ENCODE measurements at regions not wholly inside any gene's neighbourhood (a gene's known extent, or its start where the extent isn't known, plus 50 kb on each side); places are given as distances from the start of the nearest gene placed in this dataset.

DNA sequence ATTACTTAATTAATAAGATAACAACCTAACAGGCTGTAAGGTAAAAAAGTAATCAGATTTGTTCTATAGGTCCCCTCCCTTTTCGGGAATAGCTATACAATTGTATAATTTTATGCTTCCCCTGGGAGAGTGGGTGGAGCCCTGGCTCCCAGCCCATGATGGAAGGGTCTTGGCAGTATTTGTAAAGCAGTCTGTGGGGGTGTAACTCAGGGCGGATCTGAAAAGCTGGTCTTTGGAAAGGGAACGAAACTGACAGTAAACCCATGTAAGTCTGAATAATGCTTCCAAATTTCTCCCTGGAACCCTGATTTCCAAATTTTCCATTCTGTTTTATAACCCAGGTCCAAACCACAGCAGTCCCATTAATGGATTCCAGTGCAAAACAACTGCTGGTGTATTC, 110.4 kb downstream of the DAD1 start:
- no peak for DNase-seq (ENCODE audit: low read depth)

DNA sequence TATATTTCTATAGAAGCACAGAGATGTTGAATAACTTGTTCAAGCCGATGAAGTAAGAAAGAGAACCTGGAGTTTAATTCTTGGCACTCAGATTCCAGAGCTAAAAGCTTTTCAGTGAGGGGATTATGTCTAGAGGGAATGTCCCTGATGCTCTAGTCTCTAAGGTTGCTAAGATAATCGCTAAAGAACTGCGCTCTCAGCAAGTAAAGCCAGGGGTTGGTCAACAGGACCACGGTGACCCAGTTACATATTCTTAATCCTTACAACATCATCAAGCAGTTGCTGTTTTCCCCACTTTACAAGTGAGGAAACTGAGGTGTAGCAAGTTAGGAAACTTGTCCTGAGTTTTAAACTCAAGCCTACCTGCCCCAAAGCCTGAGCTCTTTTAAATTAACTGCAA, 110.8 kb downstream of the DAD1 start:
- DNase-seq (ENCODE audit: low read depth), result no peak

DNA sequence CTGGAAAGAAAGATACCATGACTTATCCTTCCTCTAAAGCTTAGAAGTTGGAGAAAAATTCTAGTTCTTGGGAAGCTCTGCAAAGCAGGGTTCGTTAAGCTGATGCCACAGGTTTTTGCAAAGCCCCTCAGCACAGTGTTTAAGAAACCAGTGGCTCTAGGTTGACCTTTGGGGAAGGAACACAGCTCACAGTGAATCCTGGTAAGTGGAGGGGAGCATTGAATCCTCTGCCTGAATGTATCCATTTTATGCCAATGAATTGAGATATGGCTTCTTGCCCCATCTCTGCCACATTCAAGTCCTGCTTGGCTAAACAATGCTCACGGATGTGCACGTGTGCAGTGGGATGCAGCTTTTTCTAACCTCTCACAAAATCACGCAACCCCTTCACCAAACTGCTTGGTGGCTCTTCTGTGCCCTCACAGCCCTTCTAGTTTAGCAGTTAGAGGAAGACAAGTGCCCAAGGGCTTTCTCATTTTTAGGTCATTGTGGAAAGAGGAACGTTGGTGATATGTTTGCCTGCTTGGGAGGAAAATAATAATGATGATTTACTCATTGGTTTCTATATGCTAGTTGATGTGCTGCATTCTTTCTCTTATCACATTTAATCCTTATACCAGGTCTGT, 111.3 kb downstream of the DAD1 start:
- no peak for DNase-seq (ENCODE audit: low read depth)

DNA sequence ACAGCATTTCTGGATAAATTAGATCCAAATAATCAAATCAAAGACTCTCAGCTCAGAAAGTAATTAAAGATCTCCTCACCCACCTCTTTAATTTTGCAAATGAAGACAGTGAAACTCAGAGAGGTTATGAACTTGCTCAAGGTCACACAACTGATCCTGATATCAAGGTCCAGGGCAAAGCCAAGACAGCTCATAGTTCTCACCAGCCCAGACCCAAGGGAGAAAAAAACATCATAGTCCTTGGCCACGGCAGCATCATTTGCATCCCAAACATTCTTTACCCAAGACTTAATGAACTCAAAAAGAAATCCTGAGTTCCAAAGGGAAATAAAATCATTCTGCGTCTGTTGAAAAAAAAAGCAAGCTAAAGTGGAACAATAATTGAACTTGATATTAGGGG, 112.1 kb downstream of the DAD1 start:
- no peak for DNase-seq (ENCODE audit: low read depth)

DNA sequence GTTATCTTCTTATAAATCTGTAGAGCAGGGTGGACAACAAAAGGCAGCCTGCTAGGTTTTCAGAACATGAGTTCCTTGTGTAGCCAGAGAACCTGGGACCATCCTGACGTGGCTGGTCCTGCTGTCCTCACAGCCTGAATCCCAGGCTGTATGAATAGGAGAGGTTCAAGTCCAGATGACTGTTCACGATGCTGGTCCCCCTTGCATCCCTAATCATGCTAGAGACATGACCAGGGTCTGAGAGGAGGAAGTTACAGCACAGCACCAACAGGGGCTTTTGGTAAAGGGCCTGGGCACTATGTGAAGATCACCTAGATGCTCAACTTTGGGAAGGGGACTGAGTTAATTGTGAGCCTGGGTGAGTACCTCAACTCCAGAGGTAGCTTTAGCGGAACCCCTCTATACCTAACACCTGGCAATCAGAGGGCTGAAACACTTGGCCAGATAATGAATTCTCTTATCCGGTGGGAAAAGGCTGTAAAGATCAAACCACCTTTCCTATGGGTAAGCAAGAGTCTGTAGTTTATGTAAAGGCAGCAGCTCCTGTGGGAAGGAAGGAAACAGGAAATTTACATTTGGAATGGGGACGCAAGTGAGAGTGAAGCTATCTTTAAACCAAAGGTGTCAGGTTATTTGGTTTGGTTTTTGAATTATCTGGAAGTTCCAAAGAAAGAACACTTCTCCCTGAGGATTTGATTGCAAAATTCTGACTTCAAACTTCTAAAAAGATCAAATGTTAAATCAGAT, 112.8 kb downstream of the DAD1 start:
- no peak for DNase-seq (ENCODE audit: low read depth)

GRCh38 chr14:22475381-22475780, 113.6 kb downstream of the DAD1 start:
- DNase-seq (ENCODE audit: low read depth), result no peak

- peak; percentile 79 for DNase-seq (ENCODE audit: low read depth)
These were observed 114.2 kb downstream of the DAD1 start for GRCh38 chr14:22474730-22475351.

DNA sequence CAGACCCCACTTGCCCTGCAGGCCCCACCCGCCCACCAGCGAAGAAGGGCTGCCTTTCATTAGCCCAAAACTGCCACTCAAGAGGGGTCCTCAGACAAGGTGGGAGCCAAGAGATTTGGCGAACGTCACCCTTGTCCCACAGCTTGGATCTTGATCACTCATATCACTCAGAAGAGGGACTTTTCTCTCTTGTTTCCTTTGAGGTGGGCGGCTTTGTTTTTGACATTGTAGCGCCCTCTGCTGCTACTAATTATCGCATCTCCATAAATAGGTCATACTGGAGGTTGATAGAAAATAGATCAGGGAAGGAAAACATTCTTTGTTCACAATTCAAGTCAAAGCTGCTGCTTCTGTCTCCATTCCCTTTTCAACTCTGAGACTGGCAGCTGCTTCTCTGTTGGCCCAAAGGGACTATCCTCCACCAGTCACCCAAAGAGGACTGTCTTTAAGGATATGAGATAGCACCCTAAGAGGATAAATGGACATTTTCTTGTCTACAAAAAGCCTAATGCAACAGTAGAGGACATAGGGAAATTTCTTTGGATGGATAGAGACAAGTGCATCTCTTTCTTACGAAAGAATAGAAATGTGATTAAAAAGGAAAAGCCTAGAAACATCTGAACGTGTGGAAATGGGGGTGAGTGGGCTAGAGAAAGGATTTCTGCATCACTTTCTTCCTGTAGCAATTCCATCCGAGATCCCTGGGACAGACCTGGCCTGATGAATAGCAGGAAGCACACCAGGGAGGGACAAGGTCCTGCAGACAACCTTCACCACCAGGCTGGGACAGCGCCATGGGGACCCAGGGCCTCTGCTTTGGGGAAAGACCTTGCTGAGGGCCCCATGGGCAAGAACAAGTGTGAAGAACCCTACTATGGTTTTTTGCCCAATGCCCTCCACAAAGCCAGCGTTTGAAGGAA, 115.8 kb downstream of the DAD1 start:
- peak; percentile 81 for DNase-seq (ENCODE audit: low read depth)

DNA sequence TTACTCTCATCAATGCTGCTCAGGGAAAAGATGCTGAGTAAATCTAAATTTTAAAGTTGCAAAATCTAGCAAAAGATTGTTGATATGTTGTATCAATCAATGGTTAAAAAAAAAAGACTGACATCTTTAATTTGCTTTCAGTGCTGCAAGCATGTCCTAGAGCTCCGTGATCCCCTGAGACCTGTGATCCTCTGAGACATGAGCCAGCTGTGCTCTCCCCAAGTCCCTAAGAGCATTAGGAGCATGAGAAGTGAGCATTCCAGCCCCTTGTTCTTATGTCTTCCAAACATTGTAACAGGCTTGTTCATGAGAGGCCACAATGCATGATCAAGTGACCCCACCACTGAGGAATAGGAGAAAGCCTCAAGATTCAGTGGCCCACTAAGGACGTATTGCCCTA, 116.6 kb downstream of the DAD1 start:
- no peak for DNase-seq (ENCODE audit: low read depth)

- DNase-seq (ENCODE audit: low read depth), result peak; percentile 11
These were observed 117.4 kb downstream of the DAD1 start for GRCh38 chr14:22471545-22472121.

DNA sequence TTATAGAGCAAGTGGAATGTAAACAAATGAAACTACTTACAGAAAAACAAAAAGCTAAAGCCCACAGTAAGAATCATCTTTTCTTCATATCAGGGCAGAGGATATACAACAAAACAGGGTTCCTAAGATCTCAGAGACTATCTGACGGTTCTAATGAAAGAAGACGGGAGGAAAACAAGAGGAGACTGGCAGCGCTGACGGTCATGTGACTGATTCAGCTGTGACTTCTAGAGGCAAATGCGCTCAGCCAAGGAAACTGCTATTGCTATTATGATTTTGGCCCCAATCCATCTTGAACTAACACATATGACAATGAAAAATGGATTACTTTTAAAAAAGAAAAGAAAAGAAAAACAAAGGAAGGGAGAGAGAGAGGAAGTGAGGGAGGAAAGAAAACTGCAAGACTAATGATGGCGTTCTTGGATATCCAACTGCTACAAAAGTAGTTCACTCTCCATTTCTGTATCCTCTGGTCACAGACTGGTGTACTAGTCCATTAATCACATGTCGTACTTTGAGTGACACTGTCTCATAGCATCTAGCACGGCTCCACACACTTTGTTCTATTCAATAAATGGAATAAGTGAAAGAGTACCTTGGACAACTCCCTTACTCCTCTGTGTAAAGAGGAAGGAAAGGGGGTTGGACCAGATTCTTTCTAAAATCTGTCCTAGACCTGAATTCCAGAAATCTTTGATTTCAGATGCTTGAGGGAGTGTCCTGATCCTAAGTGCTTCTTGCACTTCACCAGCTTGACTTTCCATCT, 119.3 kb downstream of the DAD1 start:
- DNase-seq (ENCODE audit: low read depth), result no peak

DNA sequence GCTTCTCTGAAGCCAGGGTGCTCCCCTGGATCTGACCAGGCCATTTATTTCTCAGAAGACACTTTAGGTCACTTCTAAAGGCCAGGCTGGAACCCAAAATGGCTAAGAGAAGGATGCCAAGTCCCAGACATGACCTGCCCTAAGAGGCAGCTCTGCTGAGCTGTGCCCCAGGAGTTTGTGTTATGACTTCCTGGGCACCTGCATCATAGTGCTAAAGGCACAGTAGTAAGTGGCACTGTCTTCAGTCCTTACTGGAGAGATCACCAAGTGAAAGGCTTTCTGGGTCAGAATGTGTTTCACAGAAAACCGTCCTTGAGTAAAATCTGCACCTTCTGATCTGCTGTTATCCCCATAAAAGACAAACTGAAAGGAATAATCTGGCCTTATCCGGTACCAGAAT, 120.2 kb downstream of the DAD1 start:
- DNase-seq (ENCODE audit: low read depth), result no peak

DNA sequence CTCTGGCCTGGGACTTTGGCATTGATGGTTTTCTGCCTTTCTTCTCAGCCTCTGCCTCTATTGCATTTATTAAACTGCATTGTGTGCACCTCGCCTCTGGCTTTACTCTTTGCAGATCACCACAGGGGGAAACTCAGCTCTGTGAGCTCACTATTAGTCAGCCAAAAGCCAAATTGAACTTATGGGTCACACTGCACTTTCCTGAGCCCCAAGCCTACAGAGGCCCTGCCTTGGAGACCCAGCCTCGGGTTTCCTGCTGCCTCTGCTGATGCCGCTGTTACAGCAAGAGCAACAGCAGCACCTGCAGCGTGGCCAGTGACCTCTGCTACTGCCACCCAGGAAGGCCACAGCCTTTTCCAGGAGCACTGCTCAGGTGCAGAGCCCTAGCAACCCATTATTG, 122.5 kb downstream of the DAD1 start:
- peak; percentile 89 for DNase-seq (ENCODE audit: low read depth)

DNA sequence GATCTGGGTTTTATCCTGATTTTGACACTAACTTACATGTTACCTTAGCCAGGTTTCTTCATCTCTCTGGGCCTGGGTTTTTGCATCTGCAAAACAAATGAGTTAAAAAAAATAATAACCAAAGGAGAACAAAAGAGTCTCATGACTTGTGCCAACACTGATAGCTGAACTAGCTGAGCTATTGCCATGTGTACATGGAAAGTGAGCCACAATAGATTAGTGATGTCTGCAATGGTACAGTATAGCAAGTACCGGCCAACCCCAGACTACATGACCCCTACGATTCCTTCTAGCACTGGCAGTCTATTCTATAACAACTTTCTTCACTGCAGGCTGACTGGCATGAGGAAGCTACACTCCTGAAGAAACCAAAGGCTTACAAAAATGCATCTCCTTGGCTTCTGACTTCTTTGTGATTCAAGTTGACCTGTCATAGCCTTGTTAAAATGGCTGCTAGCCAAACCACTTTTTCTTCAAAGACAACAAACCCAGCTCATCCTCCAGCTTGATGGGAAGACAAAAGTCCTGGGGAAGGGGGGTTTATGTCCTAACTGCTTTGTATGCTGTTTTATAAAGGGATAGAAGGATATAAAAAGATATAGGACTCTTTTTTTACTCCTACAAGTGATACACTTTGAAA, 123.7 kb downstream of the DAD1 start:
- peak; percentile 67 for DNase-seq (ENCODE audit: low read depth)

DNA sequence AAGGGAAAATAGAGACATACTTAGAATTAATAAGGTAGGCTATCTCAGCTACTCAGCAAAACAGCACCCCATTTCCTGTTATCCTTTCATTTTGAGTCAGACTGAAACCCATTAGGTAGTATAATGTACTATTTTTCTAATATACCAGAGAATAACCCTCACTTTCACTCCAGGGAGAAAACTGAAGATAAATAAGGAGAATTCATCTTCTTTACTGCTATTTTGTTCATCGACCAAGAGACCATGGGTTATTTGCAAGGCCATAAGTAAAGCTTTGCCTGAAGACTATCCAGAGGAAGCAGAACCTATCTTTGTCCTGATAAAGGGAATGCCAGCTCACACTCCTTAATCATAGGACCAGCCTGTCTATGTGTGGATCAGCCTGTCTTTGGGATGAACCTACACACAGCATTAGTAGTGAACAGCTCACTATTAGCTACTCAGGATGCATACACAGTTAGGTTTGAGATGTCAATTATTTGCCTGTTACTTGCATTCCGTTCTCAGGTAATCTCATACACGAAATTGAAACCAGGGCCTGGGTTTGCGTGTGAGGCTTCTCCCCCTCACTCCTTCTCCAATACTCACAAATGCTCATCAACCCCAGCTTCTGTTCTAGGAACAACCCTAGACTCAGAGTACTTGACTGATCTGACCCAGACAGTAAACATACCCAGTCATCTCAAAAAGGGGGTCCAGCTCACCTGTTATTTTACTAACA, 124.4 kb downstream of the DAD1 start:
- no peak for DNase-seq (ENCODE audit: low read depth)

GRCh38 chr14:22463763-22464173, 125.3 kb downstream of the DAD1 start:
- DNase-seq (ENCODE audit: low read depth), result no peak

DNA sequence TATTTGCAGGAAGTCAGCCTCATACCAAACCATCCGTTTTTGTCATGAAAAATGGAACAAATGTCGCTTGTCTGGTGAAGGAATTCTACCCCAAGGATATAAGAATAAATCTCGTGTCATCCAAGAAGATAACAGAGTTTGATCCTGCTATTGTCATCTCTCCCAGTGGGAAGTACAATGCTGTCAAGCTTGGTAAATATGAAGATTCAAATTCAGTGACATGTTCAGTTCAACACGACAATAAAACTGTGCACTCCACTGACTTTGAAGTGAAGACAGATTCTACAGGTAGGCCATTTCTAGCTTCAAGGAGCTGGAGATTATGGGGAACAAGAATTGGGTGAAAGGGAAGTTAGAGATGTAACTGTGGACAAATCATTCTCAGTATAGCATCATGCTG, 126.1 kb downstream of the DAD1 start:
- no peak for DNase-seq (ENCODE audit: low read depth)

DNA sequence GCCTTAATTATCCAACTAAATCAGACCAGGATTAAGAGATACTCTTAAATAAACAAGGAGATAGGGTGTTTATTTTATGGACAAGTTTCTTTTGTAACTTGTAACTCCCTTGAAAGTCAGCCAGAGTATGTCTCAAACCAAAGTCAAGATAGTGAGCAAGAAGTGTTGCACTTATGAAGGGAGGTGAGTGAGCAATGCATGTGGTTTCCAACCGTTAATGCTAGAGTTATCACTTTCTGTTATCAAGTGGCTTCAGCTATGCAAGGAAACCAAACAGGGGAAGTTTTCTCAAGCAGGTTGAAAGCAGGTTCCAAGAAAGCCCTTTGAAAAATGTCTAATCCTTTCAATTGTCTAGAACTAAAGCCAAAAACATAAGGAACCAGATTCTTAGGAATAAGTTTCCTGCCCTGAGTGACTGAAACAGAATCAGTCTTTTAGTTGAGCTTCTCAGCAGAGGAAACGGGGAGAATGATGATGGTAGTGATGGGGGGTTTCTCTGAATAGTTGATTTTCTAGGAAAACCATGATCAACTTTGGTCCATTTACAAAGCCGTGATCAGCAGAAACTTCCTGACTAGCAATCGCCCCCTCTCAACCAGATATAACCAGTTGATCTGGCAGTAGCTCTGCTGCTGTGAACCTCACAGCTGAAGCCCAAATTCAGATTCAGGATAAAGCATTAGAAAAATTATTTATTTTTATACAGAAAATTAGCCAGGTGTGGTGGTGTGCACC, 128.4 kb downstream of the DAD1 start:
- DNase-seq (ENCODE audit: low read depth), result peak; percentile 28

GRCh38 chr14:22458737-22459136, 130.3 kb downstream of the DAD1 start:
- DNase-seq (ENCODE audit: low read depth), result no peak

All from HT1080 (cell line).